ENCODE measurements at regions not wholly inside any gene's neighbourhood (a gene's known extent, or its start where the extent isn't known, plus 50 kb on each side); places are given as distances from the start of the nearest gene placed in this dataset.

DNA sequence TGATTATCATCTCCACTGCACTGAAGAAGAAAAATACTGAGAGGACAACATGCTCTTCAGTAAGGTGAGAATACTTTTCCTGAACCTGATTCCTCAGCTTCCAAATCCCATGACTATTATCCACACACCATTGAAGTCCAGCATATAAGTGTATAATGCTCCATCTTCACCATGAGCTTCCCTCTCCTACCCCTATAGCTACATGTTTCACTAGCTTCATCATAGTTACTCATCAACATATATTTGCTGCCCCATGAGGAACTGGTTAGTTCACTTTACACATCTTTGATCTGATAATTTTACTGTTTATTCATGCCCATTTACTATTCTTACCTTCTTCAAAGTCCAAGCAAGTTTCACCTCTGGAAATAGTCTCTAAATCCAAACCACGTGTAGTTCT, 908.5 kb upstream of the SEMA6D start:
- Histone ChIP-seq H3K4me2 (no peak overlapping the region), H3K27ac (no peak overlapping the region), H3K4me3 (no peak overlapping the region), H3K4me1 (no peaks in the 10 kb centered on the region), H3K9me3 (no peaks in the 10 kb centered on the region)
- 0% methylated on average over 1 of the region's 1 CpG for WGBS (ENCODE audit: missing lambda C conversion rate)
- DNase-seq (ENCODE audit: low read depth in 1 of 2, low spot score in 1 of 2) (no peak), FAIRE-seq (no peak), ATAC-seq (no peak)
- TF ChIP-seq EP300 (IDR thresholded peaks at IDR 0.05) (no peak), ZNF302 (CRISPR knock-in tag; IDR thresholded peaks at IDR 0.05) (no peak), FOXS1 (CRISPR knock-in tag; IDR thresholded peaks at IDR 0.05) (no peak), SMC3 (IDR thresholded peaks at IDR 0.05) (no peak), ATOH8 (CRISPR knock-in tag; IDR thresholded peaks at IDR 0.05; ENCODE audit: low read depth) (no peak), EHMT2 (IDR thresholded peaks at IDR 0.05; ENCODE audit: low read depth) (no peak)
- ChIA-PET POLR2A (no interaction called here), CTCF (no interaction called here)

- ChIA-PET POLR2A (no interaction called here), CTCF (no interaction called here)
- DNase-seq (ENCODE audit: low read depth in 1 of 2, low spot score in 1 of 2) (no peak), FAIRE-seq (no peak), ATAC-seq (no peak)
- H3K27ac ChIP-seq: no peak overlapping the region
- H3K4me2 ChIP-seq: no peak overlapping the region
- H3K9me3 ChIP-seq: no peaks in the 10 kb centered on the region
- no peak for TF ChIP-seq USF2 (IDR thresholded peaks at IDR 0.05)
- TF ChIP-seq HDAC2 (IDR thresholded peaks at IDR 0.05): no peak
- no peak for TF ChIP-seq GATA3 (IDR thresholded peaks at IDR 0.05; ENCODE audit: borderline replicate concordance)
- TF ChIP-seq HEYL (CRISPR knock-in tag; IDR thresholded peaks at IDR 0.05): no peak
- no peak for TF ChIP-seq MYC (IDR thresholded peaks at IDR 0.05; ENCODE audit: borderline replicate concordance, low read length)
- no peak for TF ChIP-seq HOXA7 (CRISPR knock-in tag; IDR thresholded peaks at IDR 0.05)
- TF ChIP-seq EHMT2 (IDR thresholded peaks at IDR 0.05; ENCODE audit: low read depth): no peak
- no peak for TF ChIP-seq SMC3 (IDR thresholded peaks at IDR 0.05)
- TF ChIP-seq KDM5A (IDR thresholded peaks at IDR 0.05): no peak
- TF ChIP-seq ZNF302 (CRISPR knock-in tag; IDR thresholded peaks at IDR 0.05): no peak
- TF ChIP-seq ZFP36 (IDR thresholded peaks at IDR 0.05; ENCODE audit: borderline replicate concordance, partially characterized antibody): no peak
- no peak for TF ChIP-seq REST (IDR thresholded peaks at IDR 0.05)
- no peak for TF ChIP-seq TFCP2L1 (CRISPR knock-in tag; IDR thresholded peaks at IDR 0.05)
- TF ChIP-seq CEBPB (IDR thresholded peaks at IDR 0.05): no peak
- TF ChIP-seq, protein P1, sequence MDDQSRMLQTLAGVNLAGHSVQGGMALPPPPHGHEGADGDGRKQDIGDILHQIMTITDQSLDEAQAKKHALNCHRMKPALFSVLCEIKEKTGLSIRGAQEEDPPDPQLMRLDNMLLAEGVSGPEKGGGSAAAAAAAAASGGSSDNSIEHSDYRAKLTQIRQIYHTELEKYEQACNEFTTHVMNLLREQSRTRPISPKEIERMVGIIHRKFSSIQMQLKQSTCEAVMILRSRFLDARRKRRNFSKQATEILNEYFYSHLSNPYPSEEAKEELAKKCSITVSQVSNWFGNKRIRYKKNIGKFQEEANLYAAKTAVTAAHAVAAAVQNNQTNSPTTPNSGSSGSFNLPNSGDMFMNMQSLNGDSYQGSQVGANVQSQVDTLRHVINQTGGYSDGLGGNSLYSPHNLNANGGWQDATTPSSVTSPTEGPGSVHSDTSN (IDR thresholded peaks at IDR 0.05): no peak
- TF ChIP-seq, protein P2, sequence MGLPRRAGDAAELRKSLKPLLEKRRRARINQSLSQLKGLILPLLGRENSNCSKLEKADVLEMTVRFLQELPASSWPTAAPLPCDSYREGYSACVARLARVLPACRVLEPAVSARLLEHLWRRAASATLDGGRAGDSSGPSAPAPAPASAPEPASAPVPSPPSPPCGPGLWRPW (IDR thresholded peaks at IDR 0.05): no peak
- no peak for TF ChIP-seq EP300 (IDR thresholded peaks at IDR 0.05)
- no peak for TF ChIP-seq ELK1 (IDR thresholded peaks at IDR 0.05; ENCODE audit: low read depth, low read length)
- H3K4me1 ChIP-seq: no peaks in the 10 kb centered on the region
- no peak overlapping the region for H3K4me3 ChIP-seq
- WGBS (ENCODE audit: missing lambda C conversion rate): 7% methylated on average over 4 of the region's 4 CpGs
These were observed 902.1 kb upstream of the SEMA6D start for GRCh38 chr15:46815240-46815639.

Measured in A549 (cell line).